Left cardiac atrium (tissue), 4 donors: ENCODE measurements at regions not wholly inside any gene's neighbourhood (a gene's known extent, or its start where the extent isn't known, plus 50 kb on each side); places are given as distances from the start of the nearest gene placed in this dataset.
A peak's percentile ranks its signal among the peaks of the same experiment; 100 is the strongest.

Experiments used
- ATAC-seq, 2 donors: fragments of 200-7000 bp; cut with Tn5 transposase; one replicate each; pipeline ENCODE4 v1.9.1; 2020; ENCODE audit warnings: mild to moderate bottlenecking in 2 of 2, moderate library complexity in 2 of 2
- DNase-seq: peaks from one replicate; pipeline ENCODE4 v3.0.0-alpha.2; 2020
- intact Hi-C, 2 donors: fragments of 100-400 bp; cut with DNase I; formaldehyde crosslinking; loops; one replicate each; pipeline versions ENCODE4 v1.14.1 to v1.15.1; 2022 to 2023
- donor health status: DM: no; HTN: yes; CAD: no.
- donor health status: DM: no; HTN: yes; CAD: no; lungs with severe emphysema.
- donor health status: DM: yes; HTN: yes; CAD: no.
- donor health status: Dilated cardiomyopathy.

DNA sequence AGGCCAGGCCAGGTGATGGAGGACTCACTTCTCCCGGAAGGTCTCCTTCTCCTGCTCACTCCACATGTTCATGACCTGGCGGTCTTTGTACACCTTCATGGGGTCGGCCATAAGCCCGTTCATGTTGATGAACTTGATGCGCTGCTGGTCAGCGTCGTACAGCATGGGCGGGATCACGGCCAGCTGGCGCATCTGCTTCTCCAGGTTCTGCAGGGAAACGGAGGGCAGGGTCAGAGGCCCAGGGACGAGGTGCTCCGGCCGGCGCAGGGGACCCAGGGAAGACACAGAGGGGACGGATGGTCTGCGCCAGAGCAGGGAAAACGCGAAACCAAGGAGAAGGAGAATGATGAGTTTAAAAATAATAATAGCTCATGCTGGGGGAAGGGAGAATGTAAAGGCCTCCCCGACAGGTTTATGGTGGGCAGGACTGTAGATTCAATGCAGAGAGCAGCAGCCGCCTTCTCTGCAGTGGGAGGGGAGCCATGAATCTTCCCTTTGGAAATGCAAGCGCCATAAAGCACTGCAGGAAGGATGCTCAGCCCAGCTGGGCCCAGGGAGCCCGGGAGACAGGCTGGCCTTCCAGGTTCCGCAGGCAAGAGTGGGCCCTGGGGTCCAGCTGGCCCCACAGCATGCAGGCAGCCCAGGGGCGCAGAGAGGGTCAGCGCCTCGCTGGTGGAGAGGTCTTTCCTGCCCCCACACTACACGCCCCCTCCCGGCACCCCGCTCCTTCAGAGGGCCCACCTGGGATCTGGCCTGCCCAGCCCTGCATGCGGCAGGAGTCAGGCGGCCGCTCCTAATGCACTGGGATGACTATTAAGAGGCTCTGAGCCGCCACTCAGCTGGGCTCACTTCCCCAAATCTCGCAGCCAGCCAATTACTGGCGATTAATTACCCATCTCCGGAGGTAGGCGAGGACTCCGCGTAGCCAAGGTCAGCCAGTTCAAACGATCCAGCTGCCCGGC is 132.0 kb downstream of the RFLNA start:
- no peak for ATAC-seq
- intact Hi-C loops: loop anchor here in 1 of 2 donors (10.0 kb wide), 1 partner anchor 62 kb away; no protein-coding TSS in a partner anchor
- DNase-seq: no peak

GRCh38 chr12:124425667-124426066 is 130.8 kb downstream of the RFLNA start:
- no peak for DNase-seq
- intact Hi-C loops: loop anchor here in 1 of 2 donors (10.0 kb wide), 1 partner anchor 61 kb away; no protein-coding TSS in a partner anchor
- ATAC-seq: no peak

GRCh38 chr12:124424516-124424905 is 129.6 kb downstream of the RFLNA start:
- no peak for DNase-seq
- intact Hi-C loops: loop anchor here (5.0 to 10.0 kb wide), 2 partner anchors 37 to 60 kb away; no protein-coding TSS in a partner anchor

GRCh38 chr12:124423761-124424515 is 129.0 kb downstream of the RFLNA start:
- DNase-seq: no peak
- intact Hi-C loops: loop anchor here (5.0 to 10.0 kb wide), 2 partner anchors 37 to 59 kb away; no protein-coding TSS in a partner anchor
- ATAC-seq: no peak

More at GRCh38 chr12:124424516-124424905, 129.6 kb downstream of the RFLNA start:
- ATAC-seq: no peak

DNA sequence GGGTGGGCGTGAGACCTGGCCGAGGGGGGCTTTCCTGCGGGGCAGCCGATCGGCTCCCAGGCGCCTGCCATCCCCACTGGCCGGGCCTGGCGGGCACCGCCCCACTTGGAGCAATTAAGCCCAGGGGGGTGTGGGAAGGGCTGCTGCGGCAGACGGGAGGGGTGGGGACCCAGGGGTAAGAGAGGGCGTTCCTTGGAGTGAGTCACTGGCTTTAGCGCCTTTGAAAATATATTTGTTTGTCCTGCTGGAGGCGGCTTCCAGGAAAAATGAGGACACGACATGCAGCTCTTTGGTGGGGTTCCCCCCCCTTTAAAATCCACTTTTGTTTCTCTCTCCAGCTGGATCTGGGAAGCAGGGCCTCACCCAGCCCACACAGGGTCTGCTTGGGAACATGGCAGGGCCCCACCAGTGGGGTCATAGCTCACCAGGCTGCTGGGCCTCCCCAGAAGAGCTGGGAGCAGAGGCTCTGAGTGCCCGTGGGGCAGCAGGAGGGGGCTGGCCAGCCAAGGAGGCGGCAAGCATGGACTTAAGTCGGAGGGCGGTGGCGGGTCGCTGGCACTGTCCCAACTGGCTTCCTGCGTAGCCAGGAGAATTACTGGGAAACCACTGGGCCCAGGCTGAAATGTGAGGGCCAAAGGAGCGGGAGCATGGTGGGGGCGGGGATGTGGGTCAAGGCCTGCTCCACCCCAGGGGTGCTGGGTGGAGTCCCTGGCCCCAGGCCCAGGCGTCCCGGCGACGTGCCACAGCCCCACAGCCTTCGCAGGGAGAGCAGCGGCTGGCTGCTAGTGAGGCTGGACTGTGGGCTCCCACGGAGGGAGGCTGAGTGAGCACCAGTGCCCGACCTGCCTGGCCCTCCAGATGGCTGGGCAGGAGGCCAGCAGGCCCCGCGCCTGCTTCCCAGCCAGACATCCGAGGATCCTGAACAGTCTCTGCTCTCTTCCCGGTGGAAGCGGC is 128.0 kb downstream of the RFLNA start:
- intact Hi-C loops: loop anchor here (5.0 to 10.0 kb wide), 2 partner anchors 36 to 58 kb away; no protein-coding TSS in a partner anchor
- peak; percentile 96 for DNase-seq
- ATAC-seq: peak; percentile 78 to 88

- no peak for DNase-seq
- ATAC-seq: peak; percentile 2 to 38
These were observed 127.3 kb downstream of the RFLNA start for GRCh38 chr12:124422142-124422569.

DNA sequence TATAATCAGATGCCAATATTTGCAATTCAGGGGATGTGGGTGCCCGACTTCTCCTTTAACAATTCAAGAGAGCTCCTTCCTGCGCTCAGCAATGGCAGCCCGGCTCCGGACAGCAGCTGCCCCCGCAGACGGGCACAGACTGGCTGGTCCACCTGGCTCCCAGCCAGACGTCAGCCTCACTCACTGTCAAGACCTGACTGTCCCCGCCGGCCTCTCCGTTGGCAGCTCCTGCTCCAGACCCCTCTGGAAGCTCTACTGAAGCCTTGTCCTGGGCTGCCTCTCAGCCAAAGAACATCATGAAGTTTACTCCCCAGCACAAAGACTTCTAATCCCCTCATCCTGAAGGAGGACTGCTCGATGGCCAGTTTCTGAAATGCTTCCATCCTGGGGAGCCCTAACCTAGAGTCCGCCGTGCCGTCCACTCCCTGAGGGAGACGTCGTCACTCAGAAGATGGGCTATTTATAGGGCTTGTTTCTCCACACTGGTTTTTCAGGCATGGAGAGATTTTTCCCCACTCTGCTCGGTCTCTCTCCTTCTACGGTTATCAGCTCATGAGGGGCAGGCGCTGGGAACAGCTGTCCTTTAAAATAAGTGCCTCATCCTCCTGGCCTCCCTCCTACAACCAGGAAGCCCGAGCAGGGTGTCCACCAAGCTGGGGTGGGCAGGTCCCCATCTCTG is 126.2 kb downstream of the RFLNA start:
- ATAC-seq: peak; percentile 11 to 34
- DNase-seq: peak; percentile 80
- intact Hi-C loops: loop anchor here (5.0 to 10.0 kb wide), 2 partner anchors 34 to 56 kb away; no protein-coding TSS in a partner anchor

More at GRCh38 chr12:124422142-124422569, 127.3 kb downstream of the RFLNA start:
- intact Hi-C loops: loop anchor here (5.0 to 10.0 kb wide), 2 partner anchors 35 to 57 kb away; no protein-coding TSS in a partner anchor

- intact Hi-C loops: loop anchor here (5.0 to 10.0 kb wide), 2 partner anchors 33 to 56 kb away; no protein-coding TSS in a partner anchor
- no peak for ATAC-seq
These were observed 125.4 kb downstream of the RFLNA start for GRCh38 chr12:124420041-124420995.

GRCh38 chr12:124419292-124420040 is 124.6 kb downstream of the RFLNA start:
- ATAC-seq (no peak), DNase-seq (no peak)
- intact Hi-C loops: loop anchor here (5.0 to 10.0 kb wide), 2 partner anchors 32 to 55 kb away; no protein-coding TSS in a partner anchor

More at GRCh38 chr12:124420041-124420995, 125.4 kb downstream of the RFLNA start:
- DNase-seq: no peak

GRCh38 chr12:124418791-124419190 is 123.9 kb downstream of the RFLNA start:
- DNase-seq (no peak), ATAC-seq (no peak)
- intact Hi-C loops: no loop called here

DNA sequence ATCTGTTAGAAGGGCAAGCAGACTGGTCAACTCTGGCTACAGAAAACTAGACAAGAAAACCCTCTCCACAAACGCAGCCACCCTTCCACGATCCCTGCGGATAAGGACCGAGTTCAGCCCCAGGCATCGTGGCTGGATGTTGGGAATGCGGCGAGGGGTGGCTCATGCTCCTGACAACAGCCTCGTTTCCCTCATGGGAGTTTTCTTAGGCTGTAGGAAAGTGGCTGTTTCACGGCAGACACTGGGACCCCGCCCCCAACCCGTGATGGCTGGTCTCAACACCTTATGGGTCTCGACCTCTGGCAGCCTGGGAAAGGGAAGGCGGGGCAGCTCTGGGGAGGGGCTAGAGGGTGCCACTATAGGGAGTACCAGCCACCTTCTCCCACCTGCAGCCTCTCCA is 123.3 kb downstream of the RFLNA start:
- DNase-seq (no peak), ATAC-seq (no peak)
- intact Hi-C loops: no loop called here

DNA sequence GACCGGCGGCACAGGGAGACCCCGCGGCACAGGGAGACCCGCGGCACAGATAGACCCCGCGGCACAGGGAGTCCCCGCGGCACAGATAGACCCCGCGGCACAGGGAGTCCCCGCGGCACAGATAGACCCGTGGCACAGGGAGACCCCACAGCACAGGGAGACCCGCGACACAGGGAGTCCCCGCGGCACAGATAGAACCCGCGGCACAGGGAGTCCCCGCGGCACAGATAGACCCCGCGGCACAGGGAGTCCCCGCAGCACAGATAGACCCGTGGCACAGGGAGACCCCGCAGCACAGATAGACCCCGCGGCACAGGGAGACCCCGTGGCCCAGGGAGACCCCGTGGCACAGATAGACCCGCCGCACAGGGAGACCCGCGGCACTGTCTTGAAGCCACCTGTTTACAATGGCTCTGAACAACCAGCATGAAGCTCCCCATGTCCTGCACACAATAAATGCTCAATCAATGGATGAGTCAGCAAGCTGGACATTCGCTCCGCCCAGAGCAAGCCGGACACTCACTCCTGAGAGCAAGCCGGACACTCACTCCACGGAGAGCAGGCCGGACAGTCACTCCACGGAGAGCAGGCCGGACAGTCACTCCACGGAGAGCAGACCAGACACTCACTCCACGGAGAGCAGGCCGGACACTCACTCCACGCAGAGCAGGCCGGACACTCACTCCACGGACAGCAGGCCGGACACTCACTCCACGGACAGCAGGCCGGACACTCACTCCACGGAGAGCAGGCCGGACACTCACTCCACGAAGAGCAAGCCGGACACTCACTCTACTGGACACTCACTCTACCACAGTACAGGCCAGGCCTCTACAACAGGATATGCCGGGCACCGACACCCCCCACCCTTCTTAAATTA is 121.9 kb downstream of the RFLNA start:
- ATAC-seq: no peak
- no peak for DNase-seq
- intact Hi-C loops: no loop called here

DNA sequence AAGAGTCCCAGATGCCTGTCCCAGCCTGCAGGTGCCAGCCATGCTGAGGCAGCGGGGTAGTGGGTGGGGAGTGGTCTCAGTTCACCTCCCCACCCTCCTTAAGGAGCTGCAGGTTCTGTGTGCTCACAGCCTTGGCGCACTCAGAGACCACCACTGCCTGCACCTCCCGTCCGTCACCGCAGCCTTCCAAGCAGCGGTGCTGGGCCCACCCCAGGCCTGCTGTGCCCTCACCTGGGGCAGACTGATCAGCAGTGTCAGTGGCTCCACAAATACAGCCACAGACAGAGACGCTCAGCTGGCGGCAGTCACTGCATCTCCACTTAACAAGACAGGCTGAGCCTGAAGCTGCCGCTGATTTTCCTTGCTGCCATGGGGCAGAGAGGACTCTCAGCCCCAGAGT is 120.2 kb downstream of the RFLNA start:
- ATAC-seq (no peak), DNase-seq (no peak)
- intact Hi-C loops: no loop called here

DNA sequence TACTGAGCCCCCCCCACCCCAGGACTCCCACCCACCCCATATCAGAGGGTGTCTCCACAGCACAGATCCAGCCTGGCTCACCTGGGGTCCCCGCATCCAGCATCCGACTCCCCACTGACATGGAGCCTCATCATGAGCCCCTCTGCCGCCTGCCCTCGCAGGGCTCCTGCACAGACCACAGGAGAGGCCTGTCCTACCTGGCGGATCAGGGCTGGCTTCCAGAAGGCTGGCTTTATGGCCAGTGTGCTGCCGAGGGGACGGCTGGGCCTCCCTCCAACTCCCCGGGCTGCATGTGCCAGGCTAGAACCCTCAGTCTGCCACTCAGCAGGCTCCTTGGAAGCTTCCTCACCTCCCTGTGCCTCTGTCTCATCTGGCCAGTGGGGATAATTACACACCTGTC is 119.0 kb downstream of the RFLNA start:
- ATAC-seq: no peak
- no peak for DNase-seq
- intact Hi-C loops: no loop called here

DNA sequence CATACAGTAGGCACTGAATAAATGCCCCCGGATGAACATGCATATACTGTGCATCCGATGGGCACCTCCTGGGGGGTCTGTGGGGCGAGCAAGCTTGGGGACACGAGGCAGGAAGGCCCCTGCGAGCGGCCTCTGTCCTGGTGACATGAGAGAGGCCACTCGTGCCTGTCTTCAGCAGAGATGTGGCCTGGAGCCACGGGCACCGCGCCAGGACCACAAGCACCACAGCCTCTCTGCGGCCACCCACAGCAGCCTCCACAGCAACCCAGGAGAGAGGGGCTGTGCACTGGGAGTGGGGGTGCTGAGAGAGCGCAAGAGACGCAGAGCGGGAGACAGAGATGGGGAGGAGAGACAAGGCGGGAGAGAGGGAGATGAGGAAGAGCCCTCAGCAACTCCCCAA is 118.5 kb downstream of the RFLNA start:
- DNase-seq (peak; percentile 75), ATAC-seq (peak; percentile 35 to 67)
- intact Hi-C loops: no loop called here
